ENCODE measurements at regions not wholly inside any gene's neighbourhood (a gene's known extent, or its start where the extent isn't known, plus 50 kb on each side); places are given as distances from the start of the nearest gene placed in this dataset.
A peak's percentile ranks its signal among the peaks of the same experiment; 100 is the strongest.

GRCh38 chr6:14037402-14038277 is 79.9 kb upstream of the CD83 start:
- Mint-ChIP-seq H3K4me3 (no peak overlapping the region), H3K27me3 (ENCODE audit: low read depth in 3 of 3) (peaks cover 8 to 10% (median 8%) of the 10 kb centered on the region in 3 donors), H3K36me3 (no peaks in the 10 kb centered on the region), H3K27ac (no peak overlapping the region), H3K4me1 (peaks cover 14% of the 10 kb centered on the region), H3K9me3 (no peaks in the 10 kb centered on the region)
- peaks cover 9 to 12% of the 10 kb centered on the region in 2 donors for H3K4me1 ChIP-seq (ENCODE audit: control insufficient read depth in 1 of 2, insufficient read depth in 2 of 2, low read length in 2 of 2)
- intact Hi-C loops (cut with micrococcal nuclease): loop anchor here (10.0 kb wide), 1 partner anchor 113 kb away; the partner anchor contains the start of gene RNF182 (in 2 of the 2)
- H3K36me3 ChIP-seq (replicated peaks in 1 of 2; ENCODE audit: control insufficient read depth in 1 of 2, insufficient read depth in 2 of 2, low read length in 2 of 2): no peaks in the 10 kb centered on the region
- H2AFZ ChIP-seq (ENCODE audit: insufficient read depth, low read depth, low read length, poor library complexity, severe bottlenecking): no peak overlapping the region
- no peaks in the 10 kb centered on the region for H3K9me3 ChIP-seq (replicated peaks in 1 of 2; ENCODE audit: control insufficient read depth in 1 of 2, insufficient read depth in 1 of 2, low read length in 2 of 2)
- H3K4me2 ChIP-seq (replicated peaks; ENCODE audit: extremely low read depth, low read length, poor library complexity, severe bottlenecking): peak overlapping the region; percentile 24
- no peaks in the 10 kb centered on the region for H3K27me3 ChIP-seq (ENCODE audit: control insufficient read depth in 2 of 2, insufficient read depth in 2 of 2, low read length in 2 of 2)
- no peaks in the 10 kb centered on the region for H4K20me1 ChIP-seq (ENCODE audit: insufficient read depth, low read length)
- H3K4me3 ChIP-seq (replicated peaks in 1 of 3; ENCODE audit: low read depth in 2 of 3, low read length in 3 of 3): peak overlapping the region in 1 of 3 experiments; percentile 22
- WGBS (ENCODE audit: insufficient coverage): 75% methylated on average over 4 of the region's 12 CpGs
- H3K27ac ChIP-seq (ENCODE audit: low read depth in 1 of 2, low read length in 2 of 2): no peak overlapping the region
- H3K9ac ChIP-seq (ENCODE audit: insufficient read depth, low read length, poor library complexity, severe bottlenecking): no peak overlapping the region
- TF ChIP-seq CTCF (IDR thresholded peaks at IDR 0.05): no peak
- peak in 2 of 3 donors; percentile 9 to 16 for DNase-seq
- no peaks in the 10 kb centered on the region for H3K79me2 ChIP-seq (ENCODE audit: insufficient read depth, low read length)

- Histone ChIP-seq H3K9ac (ENCODE audit: insufficient read depth, low read length, poor library complexity, severe bottlenecking) (no peak overlapping the region), H3K27ac (ENCODE audit: low read depth in 1 of 2, low read length in 2 of 2) (no peak overlapping the region), H3K27me3 (ENCODE audit: control insufficient read depth in 2 of 2, insufficient read depth in 2 of 2, low read length in 2 of 2) (no peaks in the 10 kb centered on the region), H3K4me3 (replicated peaks in 1 of 3; ENCODE audit: low read depth in 2 of 3, low read length in 3 of 3) (no peak overlapping the region), H3K79me2 (ENCODE audit: insufficient read depth, low read length) (no peaks in the 10 kb centered on the region), H3K9me3 (replicated peaks in 1 of 2; ENCODE audit: control insufficient read depth in 1 of 2, insufficient read depth in 1 of 2, low read length in 2 of 2) (no peaks in the 10 kb centered on the region), H3K36me3 (replicated peaks in 1 of 2; ENCODE audit: control insufficient read depth in 1 of 2, insufficient read depth in 2 of 2, low read length in 2 of 2) (no peaks in the 10 kb centered on the region), H3K4me2 (replicated peaks; ENCODE audit: extremely low read depth, low read length, poor library complexity, severe bottlenecking) (no peak overlapping the region), H2AFZ (ENCODE audit: insufficient read depth, low read depth, low read length, poor library complexity, severe bottlenecking) (no peak overlapping the region), H3K4me1 (ENCODE audit: control insufficient read depth in 1 of 2, insufficient read depth in 2 of 2, low read length in 2 of 2) (peaks cover 9 to 12% of the 10 kb centered on the region in 2 donors), H4K20me1 (ENCODE audit: insufficient read depth, low read length) (no peaks in the 10 kb centered on the region)
- Mint-ChIP-seq H3K4me1 (peaks cover 14% of the 10 kb centered on the region), H3K36me3 (no peaks in the 10 kb centered on the region), H3K4me3 (no peak overlapping the region), H3K27ac (no peak overlapping the region), H3K27me3 (ENCODE audit: low read depth in 3 of 3) (peaks cover 8 to 11% (median 8%) of the 10 kb centered on the region in 3 donors), H3K9me3 (no peaks in the 10 kb centered on the region)
- no peak for DNase-seq
- WGBS (ENCODE audit: insufficient coverage): 83% methylated on average over 4 of the region's 8 CpGs
- no peak for TF ChIP-seq CTCF (IDR thresholded peaks at IDR 0.05)
- intact Hi-C loops (cut with micrococcal nuclease): loop anchor here (10.0 kb wide), 1 partner anchor 114 kb away; the partner anchor contains the start of gene RNF182 (in 2 of the 2)
Measured at GRCh38 chr6:14038467-14039437, 78.8 kb upstream of the CD83 start.
